ENCODE measurements at regions not wholly inside any gene's neighbourhood (a gene's known extent, or its start where the extent isn't known, plus 50 kb on each side); places are given as distances from the start of the nearest gene placed in this dataset.
"Not testable (repeated sequence)": the region's sequence is repeated elsewhere in the genome, so short reads cannot be mapped to it uniquely, and the experiment has no call there.

- H3K4me3 Mint-ChIP-seq, result no peak overlapping the region
- H3K36me3 Mint-ChIP-seq, result no peaks in the 10 kb centered on the region
- peaks cover 0 to 29% (median 21%) of the 10 kb centered on the region in 6 donors for H3K9me3 Mint-ChIP-seq
- no peaks in the 10 kb centered on the region for H3K4me1 Mint-ChIP-seq
- no peak for DNase-seq
- no peak overlapping the region for H3K27ac Mint-ChIP-seq
- peaks cover 0 to 1% (median 0%) of the 10 kb centered on the region in 3 donors for H3K27me3 Mint-ChIP-seq (ENCODE audit: low read depth in 3 of 3)
Measured at GRCh38 chr5:33118761-33119415, 321.9 kb upstream of the TARS1 start.

DNA sequence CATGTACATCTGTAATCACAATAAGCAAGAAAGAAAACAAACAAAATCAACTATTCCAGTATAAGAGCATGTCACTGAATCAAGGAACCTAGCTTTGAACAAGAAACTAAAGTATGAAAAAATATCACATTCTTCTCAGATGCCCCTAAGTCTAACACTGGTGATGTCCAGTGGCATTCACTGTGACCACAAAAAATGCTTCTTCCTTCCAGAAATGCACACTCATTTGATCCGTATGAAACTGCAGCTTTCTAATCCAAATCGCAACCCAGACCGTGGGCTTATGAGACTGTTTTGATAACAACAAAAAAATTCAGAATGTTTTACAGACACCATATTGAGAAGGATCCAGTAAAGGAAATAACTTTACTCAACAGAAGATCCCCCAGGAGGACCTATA is 320.1 kb upstream of the TARS1 start:
- Mint-ChIP-seq H3K36me3 (no peaks in the 10 kb centered on the region), H3K9me3 (peaks cover 0 to 29% (median 21%) of the 10 kb centered on the region in 6 donors), H3K4me1 (no peaks in the 10 kb centered on the region), H3K27me3 (ENCODE audit: low read depth in 3 of 3) (peaks cover 0 to 1% (median 0%) of the 10 kb centered on the region in 3 donors), H3K4me3 (no peak overlapping the region), H3K27ac (no peak overlapping the region)
- no peak for DNase-seq

- Mint-ChIP-seq H3K4me3 (no peak overlapping the region), H3K9me3 (peaks cover 12 to 38% (median 17%) of the 10 kb centered on the region in 6 donors), H3K27ac (no peak overlapping the region)
Measured at GRCh38 chr5:33129309-33129708, 311.5 kb upstream of the TARS1 start.

GRCh38 chr5:33136785-33137184 is 304.0 kb upstream of the TARS1 start:
- Mint-ChIP-seq H3K4me3 (no peak overlapping the region), H3K9me3 (peaks cover 13 to 64% (median 28%) of the 10 kb centered on the region in 6 donors), H3K27ac (no peak overlapping the region), H3K36me3 (peaks cover 0 to 4% (median 4%) of the 10 kb centered on the region in 3 donors), H3K4me1 (no peaks in the 10 kb centered on the region), H3K27me3 (ENCODE audit: low read depth in 3 of 3) (no peaks in the 10 kb centered on the region)
- DNase-seq, result no peak

More at GRCh38 chr5:33129309-33129708, 311.5 kb upstream of the TARS1 start:
- no peak for DNase-seq
- H3K4me1 Mint-ChIP-seq, result no peaks in the 10 kb centered on the region
- peaks cover 0 to 2% (median 0%) of the 10 kb centered on the region in 3 donors for H3K27me3 Mint-ChIP-seq (ENCODE audit: low read depth in 3 of 3)
- H3K36me3 Mint-ChIP-seq, result peaks cover 0 to 6% (median 5%) of the 10 kb centered on the region in 3 donors

DNA sequence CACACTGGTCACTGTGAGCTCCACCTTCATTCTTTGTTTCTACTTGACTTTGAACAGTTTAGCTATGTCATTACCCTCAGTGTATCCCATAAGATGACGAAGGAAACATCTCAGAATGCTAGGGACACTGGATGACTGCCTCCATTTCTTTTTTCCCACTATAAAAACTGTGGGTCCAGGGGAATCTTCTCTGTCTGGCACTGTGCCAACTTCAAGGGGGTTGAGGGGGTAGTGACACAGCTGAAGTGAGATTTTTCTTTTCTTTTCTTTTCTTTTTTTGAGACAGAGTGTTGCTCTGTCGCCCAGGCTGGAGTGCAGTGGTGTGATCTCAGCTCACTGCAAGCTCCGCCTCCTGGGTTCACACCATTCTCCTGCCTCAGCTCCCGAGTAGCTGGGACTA is 302.6 kb upstream of the TARS1 start:
- DNase-seq; H3K4me3 Mint-ChIP-seq; H3K27ac Mint-ChIP-seq; H3K4me1 Mint-ChIP-seq; H3K36me3 Mint-ChIP-seq; H3K27me3 Mint-ChIP-seq (ENCODE audit: low read depth in 3 of 3): not testable (repeated sequence)
- H3K9me3 Mint-ChIP-seq, result peaks cover 13 to 55% (median 28%) of the 10 kb centered on the region in 6 donors

DNA sequence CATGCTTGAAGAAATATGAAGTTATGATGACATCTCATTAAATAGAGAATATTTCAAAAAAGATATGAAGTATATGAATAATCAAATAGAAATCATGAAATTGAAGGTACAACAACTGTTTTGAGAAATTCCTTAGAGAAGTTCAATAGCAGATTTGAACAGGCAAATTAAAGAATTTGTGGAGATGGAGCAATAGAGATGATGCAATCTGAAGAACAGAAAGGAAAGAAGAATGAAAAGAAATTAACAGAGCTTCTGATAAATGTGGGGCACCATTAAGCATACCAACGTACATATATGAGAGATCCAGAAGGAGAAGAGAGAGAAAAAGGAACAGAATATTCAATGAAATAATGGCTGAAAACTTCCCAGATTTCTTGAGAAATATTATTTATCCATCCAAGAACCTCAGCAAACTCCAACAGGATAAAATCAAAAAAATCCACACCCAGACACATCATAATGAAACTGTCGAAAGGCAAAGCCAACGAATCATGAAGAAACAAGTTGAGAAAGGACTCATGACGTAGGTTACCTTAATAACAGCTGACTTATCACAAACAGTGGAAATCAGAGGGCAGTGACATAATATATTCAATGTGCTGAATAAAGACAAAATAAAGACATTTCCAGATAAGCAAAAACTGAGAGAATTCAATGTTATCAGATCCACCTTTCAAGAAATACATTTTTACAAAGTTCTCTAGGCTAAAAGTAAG is 297.2 kb upstream of the TARS1 start:
- H3K27me3 Mint-ChIP-seq (ENCODE audit: low read depth in 3 of 3), result peaks cover 0 to 1% (median 0%) of the 10 kb centered on the region in 3 donors
- peaks cover 0 to 4% (median 4%) of the 10 kb centered on the region in 3 donors for H3K36me3 Mint-ChIP-seq
- H3K4me3 Mint-ChIP-seq, result no peak overlapping the region
- no peak for DNase-seq
- H3K4me1 Mint-ChIP-seq, result no peaks in the 10 kb centered on the region
- H3K27ac Mint-ChIP-seq, result no peak overlapping the region
- H3K9me3 Mint-ChIP-seq, result peaks cover 5 to 34% (median 11%) of the 10 kb centered on the region in 6 donors

GRCh38 chr5:33146881-33147280 is 293.9 kb upstream of the TARS1 start:
- no peak for DNase-seq
- Mint-ChIP-seq H3K36me3 (no peaks in the 10 kb centered on the region), H3K9me3 (peaks cover 1 to 20% (median 6%) of the 10 kb centered on the region in 6 donors), H3K4me3 (no peak overlapping the region), H3K27me3 (ENCODE audit: low read depth in 3 of 3) (peaks cover 0 to 1% (median 1%) of the 10 kb centered on the region in 3 donors), H3K4me1 (no peaks in the 10 kb centered on the region), H3K27ac (no peak overlapping the region)

GRCh38 chr5:33148076-33148513 is 292.7 kb upstream of the TARS1 start:
- H3K27me3 Mint-ChIP-seq (ENCODE audit: low read depth in 3 of 3), result peaks cover 0 to 1% (median 1%) of the 10 kb centered on the region in 3 donors
- peaks cover 1 to 14% (median 6%) of the 10 kb centered on the region in 6 donors for H3K9me3 Mint-ChIP-seq
- DNase-seq, result no peak
- no peak overlapping the region for H3K27ac Mint-ChIP-seq
- H3K4me3 Mint-ChIP-seq, result no peak overlapping the region
- peaks cover 0 to 3% (median 0%) of the 10 kb centered on the region in 3 donors for H3K36me3 Mint-ChIP-seq
- no peaks in the 10 kb centered on the region for H3K4me1 Mint-ChIP-seq

- Mint-ChIP-seq H3K4me3 (no peak overlapping the region), H3K4me1 (peaks cover 2% of the 10 kb centered on the region in 2 donors), H3K27me3 (ENCODE audit: low read depth in 3 of 3) (peaks cover 0 to 2% (median 1%) of the 10 kb centered on the region in 3 donors), H3K27ac (no peak overlapping the region), H3K36me3 (peaks cover 0 to 3% (median 0%) of the 10 kb centered on the region in 3 donors), H3K9me3 (peaks cover 0 to 15% (median 7%) of the 10 kb centered on the region in 6 donors)
- no peak for DNase-seq
Measured at GRCh38 chr5:33153372-33153771, 287.4 kb upstream of the TARS1 start.

DNA sequence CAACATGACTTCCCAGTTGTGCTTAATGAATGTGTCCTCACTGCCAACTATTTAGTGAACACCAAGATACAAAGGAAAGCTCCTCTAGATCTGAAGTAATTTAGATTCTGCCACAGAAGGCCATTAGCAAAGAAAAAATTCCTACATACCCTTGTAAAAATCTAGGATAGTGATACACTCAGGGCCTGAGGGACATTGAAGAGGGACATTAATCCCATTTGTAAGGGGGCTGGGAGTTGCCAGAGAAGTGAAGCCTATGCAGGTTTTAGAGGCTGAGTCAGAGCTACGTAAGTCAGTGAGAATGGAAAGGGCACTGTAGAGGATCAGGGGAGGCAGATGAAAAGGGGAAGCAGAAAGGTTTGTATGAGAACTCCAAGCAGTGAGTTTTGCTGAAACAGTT is 286.9 kb upstream of the TARS1 start:
- no peak overlapping the region for H3K4me3 Mint-ChIP-seq

DNA sequence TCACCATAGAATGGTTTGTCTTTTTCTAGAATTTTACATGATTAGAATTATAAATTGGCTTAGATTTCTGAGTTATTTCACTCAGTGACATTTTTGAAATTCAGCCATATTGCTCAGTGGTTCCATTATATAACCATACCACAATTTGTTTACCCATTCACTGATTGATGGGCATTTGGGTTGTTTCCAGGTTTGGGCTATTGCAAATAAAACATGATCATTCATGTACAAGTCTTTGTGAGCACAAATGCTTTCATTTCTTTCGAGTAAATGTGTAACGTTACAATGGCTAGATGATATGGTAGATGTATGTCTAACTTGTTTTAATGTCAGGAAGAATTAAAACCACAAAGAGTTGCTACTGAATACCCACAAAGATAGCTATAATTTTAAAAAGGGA is 279.9 kb upstream of the TARS1 start:
- H3K27me3 Mint-ChIP-seq (ENCODE audit: low read depth in 3 of 3), result peaks cover 0 to 7% (median under 1%) of the 10 kb centered on the region in 3 donors
- H3K4me1 Mint-ChIP-seq, result peaks cover 6 to 7% of the 10 kb centered on the region in 2 donors
- no peak overlapping the region for H3K27ac Mint-ChIP-seq
- H3K36me3 Mint-ChIP-seq, result no peaks in the 10 kb centered on the region
- DNase-seq, result no peak
- peaks cover 0 to 31% (median 9%) of the 10 kb centered on the region in 6 donors for H3K9me3 Mint-ChIP-seq
- H3K4me3 Mint-ChIP-seq, result no peak overlapping the region

More for the DNA sequence above, 286.9 kb upstream of the TARS1 start:
- Mint-ChIP-seq H3K9me3 (peaks cover 0 to 15% (median 6%) of the 10 kb centered on the region in 6 donors), H3K36me3 (peaks cover 0 to 3% (median 0%) of the 10 kb centered on the region in 3 donors), H3K27me3 (ENCODE audit: low read depth in 3 of 3) (peaks cover 0 to 4% (median 1%) of the 10 kb centered on the region in 3 donors), H3K4me1 (peaks cover 6% of the 10 kb centered on the region in 2 donors), H3K27ac (no peak overlapping the region)
- no peak for DNase-seq

GRCh38 chr5:33161421-33161820 is 279.3 kb upstream of the TARS1 start:
- peaks cover 0 to 7% (median 3%) of the 10 kb centered on the region in 3 donors for H3K27me3 Mint-ChIP-seq (ENCODE audit: low read depth in 3 of 3)
- no peaks in the 10 kb centered on the region for H3K36me3 Mint-ChIP-seq
- H3K27ac Mint-ChIP-seq, result no peak overlapping the region
- no peak overlapping the region for H3K4me3 Mint-ChIP-seq
- no peak for DNase-seq
- peaks cover 6 to 7% of the 10 kb centered on the region in 2 donors for H3K4me1 Mint-ChIP-seq
- peaks cover 0 to 34% (median 9%) of the 10 kb centered on the region in 6 donors for H3K9me3 Mint-ChIP-seq

DNA sequence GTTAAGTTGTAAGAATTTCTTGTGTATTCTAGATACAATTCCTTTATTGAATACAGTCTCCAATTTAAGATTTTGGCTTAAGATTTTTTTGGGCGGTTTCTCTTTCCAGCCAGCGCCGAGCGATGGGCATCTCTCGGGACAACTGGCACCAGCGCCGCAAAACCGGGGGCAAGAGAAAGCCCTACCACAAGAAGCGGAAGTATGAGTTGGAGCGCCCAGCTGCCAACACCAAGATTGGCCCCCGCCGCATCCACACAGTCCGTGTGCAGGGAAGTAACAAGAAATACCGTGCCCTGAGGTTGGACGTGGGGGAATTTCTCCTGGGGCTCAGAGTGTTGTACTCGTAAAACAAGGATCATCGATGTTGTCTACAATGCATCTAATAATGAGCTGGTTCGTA is 278.7 kb upstream of the TARS1 start:
- Mint-ChIP-seq H3K4me3 (no peak overlapping the region), H3K27ac (no peak overlapping the region), H3K4me1 (peaks cover 6 to 7% of the 10 kb centered on the region in 2 donors), H3K36me3 (no peaks in the 10 kb centered on the region), H3K27me3 (ENCODE audit: low read depth in 3 of 3) (peaks cover 0 to 7% (median 3%) of the 10 kb centered on the region in 3 donors), H3K9me3 (peaks cover 2 to 34% (median 9%) of the 10 kb centered on the region in 6 donors)
- DNase-seq, result no peak

GRCh38 chr5:33166522-33166921 is 274.2 kb upstream of the TARS1 start:
- no peak overlapping the region for H3K4me3 Mint-ChIP-seq
- no peak for DNase-seq
- peaks cover 13 to 44% (median 24%) of the 10 kb centered on the region in 6 donors for H3K9me3 Mint-ChIP-seq
- H3K27ac Mint-ChIP-seq, result no peak overlapping the region
- H3K27me3 Mint-ChIP-seq (ENCODE audit: low read depth in 3 of 3), result peaks cover 0 to 3% (median 3%) of the 10 kb centered on the region in 3 donors
- no peaks in the 10 kb centered on the region for H3K4me1 Mint-ChIP-seq
- peaks cover 0 to 6% (median 0%) of the 10 kb centered on the region in 3 donors for H3K36me3 Mint-ChIP-seq
